ENCODE measurements at regions not wholly inside any gene's neighbourhood (a gene's known extent, or its start where the extent isn't known, plus 50 kb on each side); places are given as distances from the start of the nearest gene placed in this dataset.
"Not testable (repeated sequence)": the region's sequence is repeated elsewhere in the genome, so short reads cannot be mapped to it uniquely, and the experiment has no call there.

DNA sequence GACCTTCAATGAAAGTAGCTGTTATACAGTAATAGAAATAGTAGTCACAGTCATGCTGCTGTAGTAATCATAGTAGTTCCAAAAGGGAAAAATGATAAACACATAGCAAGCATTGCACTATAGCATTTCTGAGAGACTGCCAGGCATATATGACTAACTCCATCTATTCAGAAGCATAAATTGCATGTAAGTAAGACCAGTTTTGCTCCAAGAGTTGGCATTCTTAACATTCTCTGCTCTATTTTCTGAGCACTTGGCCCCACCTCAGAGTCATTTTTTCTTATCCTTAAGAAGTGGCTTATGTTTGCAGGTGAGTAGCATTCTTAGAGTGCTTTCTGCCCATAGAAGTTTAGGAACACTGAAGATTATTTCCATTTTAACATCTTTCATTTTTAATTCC lies 490.3 kb upstream of the TECRL start:
- Histone ChIP-seq H3K9me3 (no peaks in the 10 kb centered on the region), H3K27me3 (no peaks in the 10 kb centered on the region), H3K27ac (no peak overlapping the region), H3K4me1 (no peaks in the 10 kb centered on the region), H3K36me3 (no peaks in the 10 kb centered on the region), H3K4me3 (no peak overlapping the region)
- intact Hi-C loops (cut with DNase I; ENCODE audit: low total_unique reads), result no loop called here
- no peak for TF ChIP-seq POLR2AphosphoS5 (IDR thresholded peaks at IDR 0.05)
- no peak for TF ChIP-seq POLR2A (IDR thresholded peaks at IDR 0.05)
- no peak for TF ChIP-seq CTCF (IDR thresholded peaks at IDR 0.05)
- no peak for DNase-seq (ENCODE audit: low spot score in 2 of 2)

GRCh38 chr4:64899030-64899429 lies 489.8 kb upstream of the TECRL start:
- H3K9me3 ChIP-seq; H3K4me1 ChIP-seq; DNase-seq (ENCODE audit: low spot score in 2 of 2); H3K27me3 ChIP-seq; intact Hi-C loops (cut with DNase I; ENCODE audit: low total_unique reads); H3K36me3 ChIP-seq; H3K4me3 ChIP-seq; H3K27ac ChIP-seq: not testable (repeated sequence)

DNA sequence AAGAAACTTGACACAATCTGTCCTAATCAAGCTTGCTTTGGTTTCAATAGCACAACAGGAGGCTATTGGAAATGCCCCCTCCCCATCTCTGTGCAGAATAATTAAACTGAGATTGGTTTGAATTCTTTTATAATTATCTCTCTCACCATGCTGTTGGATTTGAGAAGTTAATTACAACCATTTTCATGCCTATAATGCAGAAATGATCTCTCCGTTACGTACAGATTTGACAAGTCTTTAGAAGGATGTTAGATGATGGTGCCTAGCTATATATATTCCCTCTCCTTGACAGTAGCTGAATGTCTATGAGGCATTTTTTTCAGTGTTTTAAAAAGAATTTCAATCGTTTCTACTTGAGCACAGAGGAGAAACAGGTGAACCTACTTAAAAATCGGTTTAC lies 488.4 kb upstream of the TECRL start:
- H3K4me1 ChIP-seq, result no peaks in the 10 kb centered on the region
- no peak for TF ChIP-seq POLR2A (IDR thresholded peaks at IDR 0.05)
- no peak for TF ChIP-seq CTCF (IDR thresholded peaks at IDR 0.05)
- no peak for TF ChIP-seq POLR2AphosphoS5 (IDR thresholded peaks at IDR 0.05)
- DNase-seq (ENCODE audit: low spot score in 2 of 2), result no peak
- intact Hi-C loops (cut with DNase I; ENCODE audit: low total_unique reads), result no loop called here
- no peaks in the 10 kb centered on the region for H3K36me3 ChIP-seq
- H3K9me3 ChIP-seq, result no peaks in the 10 kb centered on the region
- no peak overlapping the region for H3K27ac ChIP-seq
- no peaks in the 10 kb centered on the region for H3K27me3 ChIP-seq
- no peak overlapping the region for H3K4me3 ChIP-seq

- DNase-seq (ENCODE audit: low spot score in 2 of 2), result no peak
- Histone ChIP-seq H3K27me3 (no peaks in the 10 kb centered on the region), H3K36me3 (no peaks in the 10 kb centered on the region), H3K4me1 (no peaks in the 10 kb centered on the region), H3K27ac (no peak overlapping the region), H3K9me3 (no peaks in the 10 kb centered on the region), H3K4me3 (no peak overlapping the region)
- intact Hi-C loops (cut with DNase I; ENCODE audit: low total_unique reads), result no loop called here
- no peak for TF ChIP-seq POLR2AphosphoS5 (IDR thresholded peaks at IDR 0.05)
- no peak for TF ChIP-seq CTCF (IDR thresholded peaks at IDR 0.05)
- TF ChIP-seq POLR2A (IDR thresholded peaks at IDR 0.05), result no peak
Measured at GRCh38 chr4:64895031-64895430, 485.8 kb upstream of the TECRL start.

- no peak for DNase-seq (ENCODE audit: low spot score in 2 of 2)
- H3K36me3 ChIP-seq, result no peaks in the 10 kb centered on the region
- intact Hi-C loops (cut with DNase I; ENCODE audit: low total_unique reads), result no loop called here
- no peak overlapping the region for H3K4me3 ChIP-seq
- H3K4me1 ChIP-seq, result no peaks in the 10 kb centered on the region
- TF ChIP-seq POLR2A (IDR thresholded peaks at IDR 0.05), result no peak
- no peak for TF ChIP-seq CTCF (IDR thresholded peaks at IDR 0.05)
- no peak for TF ChIP-seq POLR2AphosphoS5 (IDR thresholded peaks at IDR 0.05)
- H3K27me3 ChIP-seq, result no peaks in the 10 kb centered on the region
- H3K9me3 ChIP-seq, result no peaks in the 10 kb centered on the region
- H3K27ac ChIP-seq, result no peak overlapping the region
Measured at GRCh38 chr4:64893205-64893604, 484.0 kb upstream of the TECRL start.

All from breast epithelium (tissue), 4 donors.